C4-2B (cell line): ENCODE measurements at regions not wholly inside any gene's neighbourhood (a gene's known extent, or its start where the extent isn't known, plus 50 kb on each side); places are given as distances from the start of the nearest gene placed in this dataset.

Source experiments
- ZFX ChIP-seq: fragments of 450-650 bp; IDR thresholded peaks from 2 replicates; pipeline ENCODE4 v1.6.1; 2017
- TF ChIP-seq, protein P1 (sequence below): fragments of 450-650 bp; conservative IDR thresholded peaks from 2 replicates; pipeline ENCODE4 v1.5.1; 2017; ENCODE audit warnings: mild to moderate bottlenecking

DNA sequence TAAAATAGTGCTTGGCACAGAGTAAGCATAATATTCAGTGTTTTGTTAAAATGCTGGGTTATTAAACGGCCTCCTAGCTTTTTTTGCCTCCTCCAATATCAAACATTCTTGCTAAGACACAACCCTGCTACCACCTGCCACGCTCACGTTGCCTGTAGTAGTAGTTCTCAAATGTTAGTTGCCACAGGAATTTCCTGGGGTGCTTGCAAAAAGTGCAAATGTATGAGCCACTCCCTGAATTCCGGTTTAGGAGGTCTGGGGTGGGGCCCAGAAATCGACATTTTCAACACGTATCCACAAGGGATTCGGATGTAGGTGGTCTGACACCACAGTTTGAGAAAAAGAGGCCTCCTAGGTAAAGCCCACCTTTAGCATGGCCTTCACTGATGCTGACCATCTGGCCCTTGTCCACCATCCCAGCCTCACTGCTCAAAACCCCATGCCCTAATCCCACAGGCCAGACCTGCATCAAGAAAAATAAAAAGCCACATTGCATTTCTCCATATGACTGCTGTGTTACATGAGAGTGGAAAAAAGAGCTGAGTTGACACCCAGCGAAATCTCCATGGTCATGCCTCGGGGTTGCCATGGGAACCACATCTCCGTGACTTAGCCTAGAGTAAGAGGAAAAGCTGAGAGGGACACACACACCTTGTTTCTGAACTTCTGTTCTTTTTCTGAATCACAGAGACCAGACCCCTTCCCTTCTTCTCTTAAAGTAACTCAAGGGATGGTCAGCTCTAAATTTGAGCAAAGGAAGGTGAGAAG lies 116.4 kb upstream of the HES1 start:
- TF ChIP-seq, protein P1, sequence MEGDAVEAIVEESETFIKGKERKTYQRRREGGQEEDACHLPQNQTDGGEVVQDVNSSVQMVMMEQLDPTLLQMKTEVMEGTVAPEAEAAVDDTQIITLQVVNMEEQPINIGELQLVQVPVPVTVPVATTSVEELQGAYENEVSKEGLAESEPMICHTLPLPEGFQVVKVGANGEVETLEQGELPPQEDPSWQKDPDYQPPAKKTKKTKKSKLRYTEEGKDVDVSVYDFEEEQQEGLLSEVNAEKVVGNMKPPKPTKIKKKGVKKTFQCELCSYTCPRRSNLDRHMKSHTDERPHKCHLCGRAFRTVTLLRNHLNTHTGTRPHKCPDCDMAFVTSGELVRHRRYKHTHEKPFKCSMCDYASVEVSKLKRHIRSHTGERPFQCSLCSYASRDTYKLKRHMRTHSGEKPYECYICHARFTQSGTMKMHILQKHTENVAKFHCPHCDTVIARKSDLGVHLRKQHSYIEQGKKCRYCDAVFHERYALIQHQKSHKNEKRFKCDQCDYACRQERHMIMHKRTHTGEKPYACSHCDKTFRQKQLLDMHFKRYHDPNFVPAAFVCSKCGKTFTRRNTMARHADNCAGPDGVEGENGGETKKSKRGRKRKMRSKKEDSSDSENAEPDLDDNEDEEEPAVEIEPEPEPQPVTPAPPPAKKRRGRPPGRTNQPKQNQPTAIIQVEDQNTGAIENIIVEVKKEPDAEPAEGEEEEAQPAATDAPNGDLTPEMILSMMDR = no peak
- TF ChIP-seq ZFX = no peak
